Ovary (tissue), 3 donors: ENCODE measurements at regions not wholly inside any gene's neighbourhood (a gene's known extent, or its start where the extent isn't known, plus 50 kb on each side); places are given as distances from the start of the nearest gene placed in this dataset.

Source experiments
- POLR2A ChIP-seq: fragments of 450-650 bp; IDR thresholded peaks from one replicate; pipeline ENCODE4 v1.6.1; 2017; ENCODE audit warnings: antibody characterized with exemption, mild to moderate bottlenecking, moderate library complexity
- TF ChIP-seq, protein P1 (sequence below), 3 donors: fragments of 450-650 bp in 2 of 3; fragments of 200-600 bp in 1 of 3; IDR thresholded peaks; one replicate each; pipeline versions ENCODE4 v1.5.1 to v1.8.0; 2016 to 2022; ENCODE audit warnings: antibody characterized with exemption in 3 of 3, mild to moderate bottlenecking in 1 of 3
- donor health status: DM: no; HTN: no; CAD: no.

DNA sequence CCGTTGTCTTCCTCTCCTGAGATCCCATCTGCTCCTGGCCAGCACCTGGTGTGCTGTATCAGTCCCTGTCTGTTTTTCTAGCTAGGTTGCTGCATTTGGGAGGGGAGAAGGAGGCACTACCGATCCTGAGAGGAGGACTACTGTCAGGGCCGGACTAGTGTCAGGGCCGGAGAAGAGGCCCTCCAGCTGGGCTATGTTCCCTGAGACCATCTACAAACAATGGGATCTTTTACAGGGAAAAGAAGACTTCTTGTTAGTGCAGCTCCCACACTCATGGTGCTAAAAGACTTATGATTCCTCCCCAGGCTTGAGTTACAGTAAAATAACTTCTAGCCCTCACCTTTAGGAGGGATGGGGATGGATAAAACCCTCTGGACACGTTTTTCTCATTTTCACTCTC is 141.0 kb upstream of the TNR start:
- TF ChIP-seq POLR2A = no peak
- TF ChIP-seq, protein P1, sequence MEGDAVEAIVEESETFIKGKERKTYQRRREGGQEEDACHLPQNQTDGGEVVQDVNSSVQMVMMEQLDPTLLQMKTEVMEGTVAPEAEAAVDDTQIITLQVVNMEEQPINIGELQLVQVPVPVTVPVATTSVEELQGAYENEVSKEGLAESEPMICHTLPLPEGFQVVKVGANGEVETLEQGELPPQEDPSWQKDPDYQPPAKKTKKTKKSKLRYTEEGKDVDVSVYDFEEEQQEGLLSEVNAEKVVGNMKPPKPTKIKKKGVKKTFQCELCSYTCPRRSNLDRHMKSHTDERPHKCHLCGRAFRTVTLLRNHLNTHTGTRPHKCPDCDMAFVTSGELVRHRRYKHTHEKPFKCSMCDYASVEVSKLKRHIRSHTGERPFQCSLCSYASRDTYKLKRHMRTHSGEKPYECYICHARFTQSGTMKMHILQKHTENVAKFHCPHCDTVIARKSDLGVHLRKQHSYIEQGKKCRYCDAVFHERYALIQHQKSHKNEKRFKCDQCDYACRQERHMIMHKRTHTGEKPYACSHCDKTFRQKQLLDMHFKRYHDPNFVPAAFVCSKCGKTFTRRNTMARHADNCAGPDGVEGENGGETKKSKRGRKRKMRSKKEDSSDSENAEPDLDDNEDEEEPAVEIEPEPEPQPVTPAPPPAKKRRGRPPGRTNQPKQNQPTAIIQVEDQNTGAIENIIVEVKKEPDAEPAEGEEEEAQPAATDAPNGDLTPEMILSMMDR (IDR thresholded peaks at IDR 0.05) = no peak
